T-helper 17 cell (primary cell): ENCODE measurements at regions not wholly inside any gene's neighbourhood (a gene's known extent, or its start where the extent isn't known, plus 50 kb on each side); places are given as distances from the start of the nearest gene placed in this dataset.

Experiments
- ATAC-seq: fragments of 150-1000 bp; cut with Tn5 transposase; 2 replicates; pipeline ENCODE4 v1.10.0; 2021; ENCODE audit warnings: mild to moderate bottlenecking, moderate library complexity
- DNase-seq, 3 donors: peaks; one replicate each; pipeline versions ENCODE4 v3.0.0 to v3.0.0-alpha.2; 2020 to 2021
- H3K9me3 ChIP-seq: one replicate; pipeline ENCODE4 v1.7.0; 2013; ENCODE audit warnings: low read length, mild to moderate bottlenecking; ENCODE audit not compliant: control insufficient read depth, poor library complexity, severe bottlenecking
- H3K27ac Mint-ChIP-seq: one replicate; pipeline ENCODE4 v1.8.0; 2022; ENCODE audit warnings: mild to moderate bottlenecking, moderate library complexity, mixed read lengths
- H3K27me3 Mint-ChIP-seq: one replicate; pipeline ENCODE4 v1.8.0; 2022; ENCODE audit warnings: mixed read lengths
- H3K36me3 Mint-ChIP-seq: one replicate; pipeline ENCODE4 v1.8.0; 2022; ENCODE audit warnings: low read depth, mixed read lengths
- H3K4me1 Mint-ChIP-seq: one replicate; pipeline ENCODE4 v1.8.0; 2022; ENCODE audit warnings: mild to moderate bottlenecking, mixed read lengths
- H3K4me3 Mint-ChIP-seq: one replicate; pipeline ENCODE4 v1.8.0; 2022; ENCODE audit warnings: mild to moderate bottlenecking, moderate library complexity, mixed read lengths

DNA sequence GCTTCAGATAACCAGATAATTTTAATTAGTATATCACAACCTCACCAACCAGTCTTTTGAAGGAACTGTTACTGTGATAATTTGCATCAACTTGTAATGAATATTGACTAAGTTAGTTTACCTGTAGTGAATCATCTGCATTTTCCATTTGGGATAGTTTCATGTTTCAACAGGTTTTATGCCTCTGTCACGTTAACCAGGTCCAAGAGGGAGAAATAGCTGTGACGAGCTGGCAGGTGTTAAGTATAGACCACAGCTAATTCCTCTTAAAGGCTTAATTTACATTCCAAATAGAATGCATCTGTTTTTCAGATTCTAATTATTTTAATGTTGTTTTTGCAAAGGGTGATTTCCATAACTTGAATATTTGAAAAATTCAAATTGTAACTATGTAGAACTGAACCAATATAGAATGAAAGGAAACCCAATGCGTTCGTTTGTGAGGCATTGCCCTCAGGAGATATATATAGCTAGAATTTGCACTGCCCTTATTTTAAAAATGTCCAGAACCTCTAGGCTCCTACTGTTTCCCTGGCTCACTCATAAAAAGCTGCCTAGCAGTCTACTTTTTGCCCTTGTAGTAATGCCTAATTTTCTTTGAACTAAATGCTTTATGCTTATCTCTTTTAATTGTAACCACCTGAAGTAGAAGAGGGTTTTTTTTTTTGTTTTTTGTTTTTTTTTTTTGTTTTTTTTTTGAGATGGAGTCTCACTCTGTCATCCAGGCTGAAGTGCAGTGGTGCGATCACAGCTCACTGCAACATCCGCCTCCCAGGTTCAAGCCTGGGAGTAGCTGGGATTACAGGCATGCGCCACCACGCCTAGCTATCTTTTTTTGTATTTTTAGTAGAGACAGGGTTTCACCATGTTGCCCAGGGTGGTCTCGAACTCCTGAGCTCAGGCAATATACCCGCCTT is 270.5 kb downstream of the SMARCA2 start:
- Mint-ChIP-seq H3K36me3 (no peaks in the 10 kb centered on the region), H3K4me1 (no peaks in the 10 kb centered on the region), H3K27ac (no peak overlapping the region), H3K27me3 (peaks cover 31% of the 10 kb centered on the region), H3K4me3 (no peak overlapping the region)
- ATAC-seq (no peak), DNase-seq (no peak)
- H3K9me3 ChIP-seq: no peaks in the 10 kb centered on the region

DNA sequence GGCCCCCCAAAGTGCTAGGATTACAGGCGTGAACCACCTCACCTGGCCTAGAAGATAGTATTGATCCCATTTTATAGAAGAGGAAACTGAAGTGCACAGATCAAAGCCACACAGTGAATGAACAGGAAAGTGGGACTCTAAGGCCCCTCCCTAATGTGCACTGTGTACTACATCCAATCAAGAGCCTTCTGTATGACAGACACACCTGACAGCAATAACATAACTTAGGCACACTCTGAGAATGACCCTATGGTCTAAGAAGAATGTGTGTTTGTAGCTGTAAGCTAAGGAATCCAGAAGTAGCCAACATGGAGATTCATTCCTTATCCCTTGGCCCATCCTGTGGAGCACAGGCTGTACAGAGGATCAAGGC is 271.2 kb downstream of the SMARCA2 start:
- Mint-ChIP-seq H3K4me1 (no peaks in the 10 kb centered on the region), H3K36me3 (no peaks in the 10 kb centered on the region), H3K27me3 (peaks cover 38% of the 10 kb centered on the region), H3K4me3 (no peak overlapping the region), H3K27ac (no peak overlapping the region)
- H3K9me3 ChIP-seq: no peaks in the 10 kb centered on the region
- DNase-seq (no peak), ATAC-seq (no peak)

DNA sequence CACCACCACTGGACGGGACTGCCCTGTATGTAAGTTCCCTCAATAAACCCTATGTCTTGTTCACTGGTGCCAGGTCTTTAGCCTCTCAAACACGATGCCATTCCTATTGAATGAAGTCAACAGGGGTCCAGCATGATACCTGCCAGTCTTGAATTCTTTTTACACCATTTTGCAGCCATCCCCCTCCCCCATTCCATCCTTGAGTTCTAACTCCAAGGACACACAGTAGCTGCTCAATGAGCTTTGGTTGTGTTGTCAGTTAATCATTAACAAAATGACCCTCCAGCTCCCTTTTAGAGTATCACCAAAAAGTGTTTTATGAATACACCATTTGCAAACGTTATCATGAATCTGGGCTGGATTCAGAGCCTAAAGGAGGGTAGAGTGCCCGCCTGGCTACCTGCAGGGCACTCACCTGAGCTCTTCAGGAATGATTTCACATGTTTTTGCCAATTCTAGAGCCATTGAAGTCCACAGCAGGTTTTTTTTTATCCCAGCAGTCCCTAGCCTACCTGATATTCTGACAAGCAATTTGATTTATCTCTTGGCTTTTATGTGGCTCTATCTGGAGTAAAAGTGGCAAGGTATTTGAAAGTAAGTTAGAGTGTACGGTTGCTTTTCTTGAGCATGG is 271.8 kb downstream of the SMARCA2 start:
- H3K4me3 Mint-ChIP-seq: no peak overlapping the region
- H3K9me3 ChIP-seq: no peaks in the 10 kb centered on the region
- H3K4me1 Mint-ChIP-seq: no peaks in the 10 kb centered on the region
- H3K27ac Mint-ChIP-seq: no peak overlapping the region
- H3K27me3 Mint-ChIP-seq: peaks cover 44% of the 10 kb centered on the region
- DNase-seq (no peak), ATAC-seq (no peak)
- H3K36me3 Mint-ChIP-seq: no peaks in the 10 kb centered on the region

DNA sequence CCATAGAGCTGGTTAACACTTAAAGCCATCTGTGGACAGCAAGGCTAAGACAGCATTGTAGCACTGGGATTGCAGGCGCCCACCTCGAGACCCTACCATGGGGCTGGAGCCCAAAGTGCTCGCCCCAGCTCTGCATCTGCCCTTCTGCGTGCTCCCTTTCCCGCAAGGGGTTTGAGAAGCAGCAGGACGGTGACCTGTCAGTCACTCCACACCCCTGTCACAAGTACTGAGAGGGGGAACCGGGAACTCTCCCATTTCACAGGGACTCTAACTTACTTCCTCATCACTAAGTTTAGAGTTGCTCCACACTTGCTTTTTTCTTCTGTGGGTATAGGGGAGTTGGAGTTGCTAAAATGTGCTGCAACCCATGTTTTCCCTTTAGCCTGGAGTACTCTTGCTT is 273.2 kb downstream of the SMARCA2 start:
- Mint-ChIP-seq H3K4me3 (no peak overlapping the region), H3K4me1 (no peaks in the 10 kb centered on the region), H3K36me3 (no peaks in the 10 kb centered on the region), H3K27ac (no peak overlapping the region), H3K27me3 (peaks cover 55% of the 10 kb centered on the region)
- DNase-seq (no peak), ATAC-seq (no peak)
- H3K9me3 ChIP-seq: no peaks in the 10 kb centered on the region

DNA sequence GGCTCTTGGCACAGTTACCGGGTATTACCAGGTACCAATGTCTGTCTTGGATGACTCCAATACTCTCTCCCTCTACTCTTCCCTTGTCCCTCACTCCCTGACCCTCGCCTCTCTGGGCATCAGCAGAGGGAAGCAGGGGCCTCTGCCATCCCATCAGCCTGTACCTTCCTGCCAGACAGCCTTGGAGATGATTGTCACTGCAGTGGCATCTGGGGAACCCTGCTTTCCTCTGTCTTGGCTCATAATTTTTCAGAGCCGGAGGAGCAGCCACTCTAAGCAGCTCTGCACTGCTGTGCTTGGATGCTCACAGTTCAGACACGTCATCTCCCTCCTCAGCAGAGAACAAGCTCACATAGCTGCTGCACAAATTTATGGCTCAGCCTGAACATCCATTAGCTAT is 274.1 kb downstream of the SMARCA2 start:
- no peak for DNase-seq
- no peaks in the 10 kb centered on the region for H3K9me3 ChIP-seq
- H3K4me3 Mint-ChIP-seq: no peak overlapping the region
- H3K27ac Mint-ChIP-seq: no peak overlapping the region
- H3K36me3 Mint-ChIP-seq: no peaks in the 10 kb centered on the region
- peaks cover 60% of the 10 kb centered on the region for H3K27me3 Mint-ChIP-seq
- H3K4me1 Mint-ChIP-seq: no peaks in the 10 kb centered on the region
- no peak for ATAC-seq

DNA sequence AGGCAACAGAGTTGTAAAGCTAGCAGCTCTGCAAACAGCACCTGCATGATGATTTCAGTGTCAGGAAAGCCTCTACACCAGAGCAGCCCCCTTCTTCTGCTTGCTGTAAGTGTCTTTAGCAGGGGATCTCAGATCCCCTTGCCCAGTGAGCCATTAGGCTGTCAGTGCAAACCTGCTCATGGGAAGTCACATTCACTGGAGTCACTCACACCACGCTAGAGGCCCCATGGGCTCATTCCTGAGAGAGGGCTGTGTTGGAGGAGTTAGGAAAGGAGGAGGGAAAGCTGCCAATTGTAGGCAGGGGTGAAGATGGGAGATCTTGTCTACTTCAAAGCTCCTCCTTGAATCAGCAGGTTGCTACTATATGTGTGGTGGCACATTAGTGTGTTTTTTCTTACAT is 275.2 kb downstream of the SMARCA2 start:
- no peak for DNase-seq
- H3K4me3 Mint-ChIP-seq: no peak overlapping the region

DNA sequence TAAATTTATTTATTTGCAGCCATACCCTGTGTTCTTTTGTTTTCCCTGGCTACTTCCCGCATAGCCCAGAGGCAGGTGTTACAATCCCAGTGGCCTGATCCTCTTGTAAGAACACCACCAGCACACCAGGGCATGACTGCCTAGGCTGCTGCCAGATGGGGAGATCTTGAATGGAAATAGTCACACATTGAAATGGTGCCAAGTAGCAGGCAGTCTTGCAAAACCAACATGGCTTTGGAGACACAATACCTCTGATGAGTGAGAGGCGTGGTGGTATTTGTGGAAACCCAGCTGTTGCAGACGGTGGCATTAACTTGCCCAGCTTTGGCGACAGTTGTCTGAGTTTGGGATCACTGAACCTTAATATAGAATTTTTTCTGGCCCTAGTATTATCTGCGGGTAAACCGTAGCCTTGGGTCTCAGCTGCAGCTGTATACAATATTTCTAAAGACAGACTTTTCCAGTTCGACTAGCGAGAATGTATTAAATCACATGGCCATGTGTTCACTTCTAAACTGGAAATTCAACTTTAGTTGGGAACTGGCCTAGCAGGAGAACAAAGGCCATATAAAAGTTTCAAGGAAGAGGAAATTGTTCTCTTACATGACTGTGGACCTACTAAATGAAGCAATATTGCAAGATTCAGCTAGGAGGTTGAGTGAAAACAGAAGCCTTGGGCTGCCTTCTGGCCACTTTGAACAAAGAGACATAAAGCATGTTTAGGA is 277.0 kb downstream of the SMARCA2 start:
- no peaks in the 10 kb centered on the region for H3K36me3 Mint-ChIP-seq
- H3K27ac Mint-ChIP-seq: no peak overlapping the region
- H3K4me1 Mint-ChIP-seq: no peaks in the 10 kb centered on the region
- no peaks in the 10 kb centered on the region for H3K9me3 ChIP-seq
- DNase-seq (no peak), ATAC-seq (no peak)
- peaks cover 53% of the 10 kb centered on the region for H3K27me3 Mint-ChIP-seq
- no peak overlapping the region for H3K4me3 Mint-ChIP-seq

More for the DNA sequence above, 275.2 kb downstream of the SMARCA2 start:
- Mint-ChIP-seq H3K27ac (no peak overlapping the region), H3K36me3 (no peaks in the 10 kb centered on the region), H3K4me1 (no peaks in the 10 kb centered on the region), H3K27me3 (peaks cover 60% of the 10 kb centered on the region)
- H3K9me3 ChIP-seq: no peaks in the 10 kb centered on the region
- no peak for ATAC-seq

DNA sequence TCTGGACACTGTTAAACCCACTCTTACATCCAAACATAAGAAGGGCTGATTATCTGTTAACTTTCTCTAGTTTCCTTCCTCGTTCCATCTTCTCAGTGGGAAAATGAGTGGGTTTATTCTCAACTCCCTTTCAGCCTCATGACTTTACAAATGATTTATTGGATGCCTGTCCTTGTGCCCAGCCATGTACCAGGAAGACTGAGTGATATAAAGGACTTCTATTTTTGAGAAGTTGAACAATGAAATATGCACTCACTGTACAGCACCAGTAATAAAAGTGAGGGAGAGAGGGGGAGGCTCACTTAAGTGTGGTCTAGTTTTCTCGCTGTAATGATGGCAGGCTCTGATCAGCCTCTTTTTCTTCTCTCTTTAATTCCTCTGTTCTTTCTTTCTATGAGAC is 277.6 kb downstream of the SMARCA2 start:
- Mint-ChIP-seq H3K27ac (no peak overlapping the region), H3K4me3 (no peak overlapping the region), H3K4me1 (no peaks in the 10 kb centered on the region), H3K27me3 (peaks cover 50% of the 10 kb centered on the region), H3K36me3 (no peaks in the 10 kb centered on the region)
- ATAC-seq (no peak), DNase-seq (no peak)
- H3K9me3 ChIP-seq: no peaks in the 10 kb centered on the region

DNA sequence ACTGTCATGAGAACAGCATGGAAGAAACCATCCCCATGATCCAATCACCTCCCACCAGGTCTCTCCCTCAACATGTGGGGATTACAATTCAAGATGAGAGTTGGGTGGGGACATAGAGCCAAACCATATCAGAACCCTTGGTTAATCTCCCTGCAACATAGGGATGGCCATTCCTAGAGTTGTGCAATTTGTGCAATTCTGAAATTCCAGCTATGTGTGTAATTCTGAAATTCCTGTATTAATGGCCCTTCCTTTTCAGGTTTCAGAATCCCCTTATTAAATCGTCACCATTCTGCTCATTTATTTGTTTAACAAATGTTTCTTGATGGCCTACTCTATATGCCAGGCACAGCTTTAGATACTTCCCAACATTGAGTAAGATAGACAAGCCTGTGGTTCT is 282.6 kb downstream of the SMARCA2 start:
- peaks cover 18% of the 10 kb centered on the region for H3K27me3 Mint-ChIP-seq
- no peaks in the 10 kb centered on the region for H3K4me1 Mint-ChIP-seq
- ATAC-seq: no peak
- no peak overlapping the region for H3K4me3 Mint-ChIP-seq
- DNase-seq: no peak
- H3K27ac Mint-ChIP-seq: no peak overlapping the region
- H3K9me3 ChIP-seq: no peaks in the 10 kb centered on the region
- no peaks in the 10 kb centered on the region for H3K36me3 Mint-ChIP-seq

DNA sequence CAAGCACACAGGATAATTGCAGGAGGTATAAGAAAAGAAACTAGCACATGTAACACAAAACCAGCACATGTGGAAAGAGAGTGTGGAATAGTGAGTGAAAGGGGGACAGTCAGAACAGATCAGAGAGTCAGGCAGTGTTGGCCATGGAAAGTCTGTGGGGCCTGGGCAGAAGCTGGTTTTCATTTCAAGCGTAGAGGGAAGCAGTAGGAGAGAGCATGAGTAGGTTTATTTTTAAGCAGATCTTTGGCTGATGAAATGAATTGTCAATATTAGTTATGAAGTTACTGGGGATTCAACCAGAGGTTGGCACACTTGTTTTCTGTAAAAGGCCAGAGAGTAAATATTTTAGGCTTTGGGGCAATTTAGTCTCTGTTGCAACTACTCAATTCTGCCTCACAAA is 283.1 kb downstream of the SMARCA2 start:
- no peaks in the 10 kb centered on the region for H3K4me1 Mint-ChIP-seq
- H3K27me3 Mint-ChIP-seq: peaks cover 20% of the 10 kb centered on the region

DNA sequence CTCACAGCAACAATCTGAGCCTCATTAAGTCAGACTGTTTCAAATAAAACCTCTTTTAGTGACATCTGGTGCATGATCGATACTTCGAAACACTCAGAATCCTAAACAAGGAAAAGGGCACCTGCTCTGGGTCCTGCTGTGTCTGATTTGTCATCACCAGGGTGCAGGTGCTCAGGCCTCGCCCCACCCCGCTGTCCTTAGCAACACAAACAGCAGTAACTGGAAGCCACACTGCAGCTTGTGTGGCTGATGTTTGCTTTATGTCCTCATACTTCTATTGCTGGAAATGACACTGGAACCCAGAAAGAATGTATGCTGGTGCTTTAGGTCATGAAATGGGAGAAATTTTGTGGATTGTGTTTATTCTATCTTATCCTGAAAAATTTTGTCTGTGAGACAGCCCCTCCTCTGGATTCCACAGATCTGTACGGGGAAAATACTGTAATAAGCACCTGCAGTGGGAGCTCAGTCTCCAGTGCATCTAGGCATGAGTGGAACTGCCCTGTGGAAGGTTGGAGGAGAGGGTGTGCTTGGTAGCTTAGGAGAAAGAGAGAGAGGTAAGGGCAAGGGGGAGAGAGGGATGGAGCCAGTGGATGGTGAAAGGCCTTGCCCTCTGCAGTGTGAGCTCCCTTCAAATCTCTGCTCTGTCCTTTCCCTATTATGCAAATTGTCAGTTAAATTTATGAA is 284.2 kb downstream of the SMARCA2 start:
- DNase-seq (no peak), ATAC-seq (no peak)
- H3K4me1 Mint-ChIP-seq: no peaks in the 10 kb centered on the region
- no peaks in the 10 kb centered on the region for H3K9me3 ChIP-seq
- peaks cover 14% of the 10 kb centered on the region for H3K27me3 Mint-ChIP-seq
- no peaks in the 10 kb centered on the region for H3K36me3 Mint-ChIP-seq
- H3K4me3 Mint-ChIP-seq: no peak overlapping the region
- no peak overlapping the region for H3K27ac Mint-ChIP-seq

More for the DNA sequence above, 283.1 kb downstream of the SMARCA2 start:
- H3K27ac Mint-ChIP-seq: no peak overlapping the region
- no peaks in the 10 kb centered on the region for H3K36me3 Mint-ChIP-seq
- H3K9me3 ChIP-seq: no peaks in the 10 kb centered on the region
- ATAC-seq (no peak), DNase-seq (no peak)
- H3K4me3 Mint-ChIP-seq: no peak overlapping the region

DNA sequence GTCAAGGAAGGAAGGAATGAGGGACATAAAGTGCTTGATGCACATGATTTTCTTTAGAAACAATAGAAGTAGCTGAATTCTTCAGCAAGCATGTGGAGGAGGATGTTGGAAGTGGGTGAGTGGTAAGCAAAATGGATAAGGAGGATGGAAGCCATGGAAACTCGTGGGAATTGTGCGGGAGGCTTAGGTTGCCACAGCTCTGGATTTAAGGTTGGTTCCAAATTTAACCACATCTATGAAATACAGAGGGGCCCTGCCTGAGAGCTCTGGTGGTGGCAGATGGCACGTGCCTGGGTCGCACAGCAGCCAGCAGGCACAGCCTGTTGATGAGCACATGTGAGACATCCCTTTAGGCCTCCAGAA is 284.7 kb downstream of the SMARCA2 start:
- Mint-ChIP-seq H3K27ac (no peak overlapping the region), H3K4me3 (no peak overlapping the region), H3K27me3 (peaks cover 14% of the 10 kb centered on the region), H3K36me3 (no peaks in the 10 kb centered on the region), H3K4me1 (no peaks in the 10 kb centered on the region)
- ATAC-seq (no peak), DNase-seq (no peak)
- H3K9me3 ChIP-seq: no peaks in the 10 kb centered on the region

DNA sequence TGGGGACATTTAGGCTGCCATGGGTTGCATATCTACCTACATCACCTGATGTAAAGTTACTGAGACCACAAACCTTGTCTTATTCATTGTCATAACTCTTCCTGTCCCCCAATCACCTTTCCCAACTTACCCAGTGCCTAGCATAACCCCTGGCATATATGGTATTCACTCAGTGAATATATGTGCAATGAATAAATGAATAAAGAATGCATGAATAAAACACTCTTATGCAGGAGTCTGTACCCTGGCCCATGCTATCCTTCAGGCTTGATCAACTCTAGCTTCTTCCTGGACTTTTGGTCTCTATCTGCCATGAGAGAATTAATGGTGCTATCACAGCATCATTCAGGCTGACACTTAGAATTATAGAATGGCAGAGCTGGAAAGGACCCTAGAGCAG is 285.2 kb downstream of the SMARCA2 start:
- Mint-ChIP-seq H3K27me3 (peaks cover 14% of the 10 kb centered on the region), H3K27ac (no peak overlapping the region), H3K4me1 (no peaks in the 10 kb centered on the region), H3K4me3 (no peak overlapping the region), H3K36me3 (no peaks in the 10 kb centered on the region)
- no peaks in the 10 kb centered on the region for H3K9me3 ChIP-seq
- DNase-seq (no peak), ATAC-seq (no peak)
